ENCODE measurements at regions not wholly inside any gene's neighbourhood (a gene's known extent, or its start where the extent isn't known, plus 50 kb on each side); places are given as distances from the start of the nearest gene placed in this dataset.

DNA sequence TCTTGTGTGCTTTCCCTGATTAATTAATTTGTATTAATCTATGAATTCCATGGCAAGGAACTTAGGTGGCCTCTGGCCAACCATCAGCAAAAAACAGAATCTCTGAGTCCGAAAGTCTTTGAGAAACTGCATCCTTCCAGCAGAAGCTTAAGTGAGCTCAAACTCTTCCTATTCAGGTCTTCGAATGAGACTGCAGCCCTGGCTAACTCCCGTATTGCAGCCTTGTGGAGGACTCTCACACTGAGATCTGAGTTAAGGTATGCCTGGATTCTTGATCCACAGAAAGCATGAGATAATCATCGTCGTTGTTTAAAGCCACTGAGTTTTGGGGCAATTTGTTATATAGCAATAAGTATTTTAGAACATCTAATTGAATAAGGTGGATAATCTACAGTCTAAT lies 1143.9 kb upstream of the NXPH2 start:
- TF ChIP-seq, protein P1, sequence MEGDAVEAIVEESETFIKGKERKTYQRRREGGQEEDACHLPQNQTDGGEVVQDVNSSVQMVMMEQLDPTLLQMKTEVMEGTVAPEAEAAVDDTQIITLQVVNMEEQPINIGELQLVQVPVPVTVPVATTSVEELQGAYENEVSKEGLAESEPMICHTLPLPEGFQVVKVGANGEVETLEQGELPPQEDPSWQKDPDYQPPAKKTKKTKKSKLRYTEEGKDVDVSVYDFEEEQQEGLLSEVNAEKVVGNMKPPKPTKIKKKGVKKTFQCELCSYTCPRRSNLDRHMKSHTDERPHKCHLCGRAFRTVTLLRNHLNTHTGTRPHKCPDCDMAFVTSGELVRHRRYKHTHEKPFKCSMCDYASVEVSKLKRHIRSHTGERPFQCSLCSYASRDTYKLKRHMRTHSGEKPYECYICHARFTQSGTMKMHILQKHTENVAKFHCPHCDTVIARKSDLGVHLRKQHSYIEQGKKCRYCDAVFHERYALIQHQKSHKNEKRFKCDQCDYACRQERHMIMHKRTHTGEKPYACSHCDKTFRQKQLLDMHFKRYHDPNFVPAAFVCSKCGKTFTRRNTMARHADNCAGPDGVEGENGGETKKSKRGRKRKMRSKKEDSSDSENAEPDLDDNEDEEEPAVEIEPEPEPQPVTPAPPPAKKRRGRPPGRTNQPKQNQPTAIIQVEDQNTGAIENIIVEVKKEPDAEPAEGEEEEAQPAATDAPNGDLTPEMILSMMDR (IDR thresholded peaks at IDR 0.05; ENCODE audit: insufficient read depth, low read length): no peak
- TF ChIP-seq REST (IDR thresholded peaks at IDR 0.05; ENCODE audit: insufficient replicate concordance, low read depth): no peak
